Neural progenitor cell (in vitro differentiated cells): ENCODE measurements at regions not wholly inside any gene's neighbourhood (a gene's known extent, or its start where the extent isn't known, plus 50 kb on each side); places are given as distances from the start of the nearest gene placed in this dataset.

Source experiments
- CTCF ChIP-seq: fragments of 200-600 bp; sonication (generic); IDR thresholded peaks from 2 replicates; pipeline ENCODE4 v1.5.1; 2017; ENCODE audit warnings: antibody characterized with exemption, mild to moderate bottlenecking
- EZH2 ChIP-seq: fragments of 200-600 bp; sonication (generic); IDR thresholded peaks from 2 replicates; pipeline ENCODE4 v1.6.1; 2017; ENCODE audit warnings: antibody characterized with exemption, mild to moderate bottlenecking, moderate library complexity
- EZH2phosphoT487 ChIP-seq: fragments of 200-600 bp; sonication (generic); IDR thresholded peaks from 2 replicates; pipeline ENCODE4 v1.6.1; 2017; ENCODE audit warnings: antibody characterized with exemption

- TF ChIP-seq CTCF (no peak), EZH2 (no peak), EZH2phosphoT487 (no peak)
These were observed 73.6 kb upstream of the VGLL4 start for GRCh38 chr3:11717301-11717700.
